H9 (cell line): ENCODE measurements at regions not wholly inside any gene's neighbourhood (a gene's known extent, or its start where the extent isn't known, plus 50 kb on each side); places are given as distances from the start of the nearest gene placed in this dataset.

Experiments used
- DNase-seq: peaks from one replicate; pipeline ENCODE4 v3.0.0-alpha.2; 2017
- H2AFZ ChIP-seq: one replicate; pipeline ENCODE4 v1.6.1; 2013; ENCODE audit warnings: mild to moderate bottlenecking, low read length, control low read depth, moderate library complexity
- H2AK5ac ChIP-seq: 2 replicates; pipeline ENCODE4 v1.6.1; 2013; ENCODE audit warnings: low read length, control low read depth, mixed read lengths; ENCODE audit not compliant: insufficient read length
- H2BK120ac ChIP-seq: one replicate; pipeline ENCODE4 v1.6.1; 2013; ENCODE audit warnings: low read depth, mild to moderate bottlenecking, low read length, control low read depth, inconsistent platforms; ENCODE audit not compliant: poor library complexity, severe bottlenecking
- H2BK12ac ChIP-seq: 2 replicates; pipeline ENCODE4 v1.6.1; 2013; ENCODE audit warnings: low read length, control low read depth, mixed read lengths, low read depth; ENCODE audit not compliant: insufficient read length
- H2BK15ac ChIP-seq: 2 replicates; pipeline ENCODE4 v1.6.1; 2013; ENCODE audit warnings: low read depth, low read length, control low read depth
- H2BK20ac ChIP-seq: one replicate; pipeline ENCODE4 v1.6.1; 2013; ENCODE audit warnings: low read depth, mild to moderate bottlenecking, low read length, control low read depth, inconsistent platforms; ENCODE audit not compliant: poor library complexity, severe bottlenecking
- H2BK5ac ChIP-seq: 2 replicates; pipeline ENCODE4 v1.6.1; 2013; ENCODE audit warnings: low read length, control low read depth, mixed read lengths; ENCODE audit not compliant: insufficient read length
- H3K14ac ChIP-seq: 2 replicates; pipeline ENCODE4 v1.6.1; 2013; ENCODE audit warnings: low read length, control low read depth; ENCODE audit not compliant: insufficient read depth
- H3K18ac ChIP-seq: 2 replicates; pipeline ENCODE4 v1.6.1; 2013; ENCODE audit warnings: low read depth, mild to moderate bottlenecking, mixed read lengths, low read length, control low read depth; ENCODE audit not compliant: insufficient read length
- H3K23ac ChIP-seq: 2 replicates; pipeline ENCODE4 v1.6.1; 2013; ENCODE audit warnings: low read length, control low read depth, mixed read lengths, low read depth; ENCODE audit not compliant: insufficient read length
- H3K23me2 ChIP-seq: 2 replicates; pipeline ENCODE4 v1.6.1; 2013; ENCODE audit warnings: low read depth, mild to moderate bottlenecking, mixed read lengths, low read length, control low read depth; ENCODE audit not compliant: insufficient read length, poor library complexity, severe bottlenecking
- H3K27ac ChIP-seq: 2 replicates; pipeline ENCODE4 v1.5.1; 2013; ENCODE audit warnings: low read length, control low read depth, mixed read lengths, low read depth; ENCODE audit not compliant: insufficient read length
- H3K27me3 ChIP-seq: 2 replicates; pipeline ENCODE4 v1.6.1; 2013; ENCODE audit warnings: low read length, control low read depth, inconsistent platforms; ENCODE audit not compliant: insufficient read depth
- H3K4ac ChIP-seq: 2 replicates; pipeline ENCODE4 v1.6.1; 2013; ENCODE audit warnings: low read depth, mild to moderate bottlenecking, control low read depth, inconsistent platforms, low read length, moderate library complexity
- H3K4me1 ChIP-seq: 2 replicates; pipeline ENCODE4 v1.6.1; 2013; ENCODE audit warnings: low read length, control low read depth, inconsistent platforms; ENCODE audit not compliant: insufficient read depth
- H3K4me2 ChIP-seq: 2 replicates; pipeline ENCODE4 v1.6.1; 2013; ENCODE audit warnings: low read length, control low read depth, mixed read lengths; ENCODE audit not compliant: insufficient read length, insufficient read depth
- H3K56ac ChIP-seq: 2 replicates; pipeline ENCODE4 v1.6.1; 2013; ENCODE audit warnings: low read depth, mild to moderate bottlenecking, mixed read lengths, low read length, control low read depth; ENCODE audit not compliant: insufficient read length
- H3K79me1 ChIP-seq: 2 replicates; pipeline ENCODE4 v1.6.1; 2013; ENCODE audit warnings: low read depth, mild to moderate bottlenecking, moderate library complexity, low read length, control low read depth, inconsistent platforms; ENCODE audit not compliant: insufficient read depth, poor library complexity, severe bottlenecking
- H3K79me2 ChIP-seq: 2 replicates; pipeline ENCODE4 v1.6.1; 2013; ENCODE audit warnings: low read length, control low read depth, inconsistent platforms; ENCODE audit not compliant: insufficient read depth
- H3K9ac ChIP-seq: 2 replicates; pipeline ENCODE4 v1.6.1; 2013; ENCODE audit warnings: low read length, control low read depth, mixed read lengths; ENCODE audit not compliant: insufficient read length; ENCODE audit errors: extremely low read depth
- H3K9me3 ChIP-seq: one replicate; pipeline ENCODE4 v1.6.1; 2013; ENCODE audit warnings: low read depth, low read length, inconsistent platforms; ENCODE audit not compliant: control insufficient read depth
- H3T11ph ChIP-seq: one replicate; pipeline ENCODE4 v1.6.1; 2013; ENCODE audit warnings: mild to moderate bottlenecking, low read length, control low read depth, inconsistent platforms
- H4K20me1 ChIP-seq: one replicate; pipeline ENCODE4 v1.6.1; 2013; ENCODE audit not compliant: control insufficient read depth, insufficient read length, insufficient read depth
- H4K5ac ChIP-seq: 2 replicates; pipeline ENCODE4 v1.6.1; 2013; ENCODE audit warnings: low read depth, mild to moderate bottlenecking, mixed read lengths, low read length, control low read depth; ENCODE audit not compliant: insufficient read length
- H4K8ac ChIP-seq: replicated peaks from 2 replicates; pipeline ENCODE4 v1.6.1; 2013; ENCODE audit warnings: low read length, control low read depth, mixed read lengths, low read depth; ENCODE audit not compliant: insufficient read length
- H4K91ac ChIP-seq: 2 replicates; pipeline ENCODE4 v1.6.1; 2013; ENCODE audit warnings: low read depth, mild to moderate bottlenecking, moderate library complexity, mixed read lengths, low read length, control low read depth; ENCODE audit not compliant: insufficient read length
- H3K27ac Mint-ChIP-seq, 3 experiments: 2 replicates in 2 of 3; 3 replicates in 1 of 3; pipeline ENCODE4 v1.8.0; 2020 to 2021; ENCODE audit warnings: mixed read lengths in 3 of 3, mild to moderate bottlenecking in 1 of 3, moderate library complexity in 1 of 3
- H3K27me3 Mint-ChIP-seq: 2 replicates; pipeline ENCODE4 v1.8.0; 2021; ENCODE audit warnings: low read depth, mild to moderate bottlenecking, moderate library complexity, mixed read lengths
- H3K36me3 Mint-ChIP-seq, 3 experiments: 2 replicates in 2 of 3; 3 replicates in 1 of 3; pipeline ENCODE4 v1.8.0; 2020 to 2021; ENCODE audit warnings: low read depth in 3 of 3, mixed read lengths in 3 of 3; ENCODE audit not compliant: insufficient read depth in 1 of 3
- H3K4me1 Mint-ChIP-seq, 2 experiments: 2 replicates each; pipeline ENCODE4 v1.8.0; 2020; ENCODE audit warnings: mixed read lengths in 2 of 2
- H3K4me3 Mint-ChIP-seq, 2 experiments: 2 replicates in 1 of 2; 3 replicates in 1 of 2; pipeline ENCODE4 v1.8.0; 2020 to 2021; ENCODE audit warnings: mild to moderate bottlenecking in 2 of 2, mixed read lengths in 2 of 2, moderate library complexity in 1 of 2
- H3K9me3 Mint-ChIP-seq, 2 experiments: 2 replicates in 1 of 2; 3 replicates in 1 of 2; pipeline ENCODE4 v1.8.0; 2020; ENCODE audit warnings: mild to moderate bottlenecking in 2 of 2, mixed read lengths in 2 of 2, moderate library complexity in 1 of 2
- WGBS: extraction: QIAGEN DNeasy Blood & Tissue Kit; methylation state at CpG from one replicate; pipeline ENCODE4 v1.1.7; 2013; ENCODE audit warnings: missing lambda C conversion rate, low lambda C conversion rate, mixed read lengths; ENCODE audit not compliant: insufficient read length; ENCODE audit errors: extremely low coverage; 5-methylcytosine and 5-hydroxymethylcytosine counted together
- TF ChIP-seq, protein P1 (sequence below): fragments of 200-600 bp; sonication (generic); conservative IDR thresholded peaks from 3 replicates; pipeline ENCODE4 v1.8.0; 2021; ENCODE audit warnings: antibody characterized with exemption, mild to moderate bottlenecking

DNA sequence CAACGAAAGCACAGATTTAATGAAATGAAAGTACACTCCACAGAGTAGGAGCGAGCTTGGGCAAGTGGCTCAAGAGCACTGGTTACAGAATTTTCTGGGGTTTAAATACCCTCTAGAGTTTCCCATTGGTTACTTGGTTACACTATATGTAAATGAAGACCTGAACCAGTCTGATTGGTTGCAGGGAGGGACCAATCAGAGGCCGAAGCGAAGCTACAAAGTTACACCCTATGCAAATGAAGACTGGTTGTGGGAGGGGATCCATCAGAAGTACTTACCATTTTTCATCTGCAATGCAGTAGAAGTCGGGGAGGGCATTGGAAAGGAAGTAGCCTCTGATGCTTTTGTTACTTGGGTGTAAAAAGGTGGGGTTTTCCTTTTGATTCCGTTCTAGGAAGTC lies 132.0 kb downstream of the PMP22 start:
- H3K27me3 ChIP-seq: no peaks in the 10 kb centered on the region
- H2AK5ac ChIP-seq: no peak overlapping the region
- H3K9ac ChIP-seq: no peak overlapping the region
- no peaks in the 10 kb centered on the region for H4K20me1 ChIP-seq
- no peak overlapping the region for H3K4ac ChIP-seq
- no peak overlapping the region for H4K8ac ChIP-seq
- no peak for DNase-seq
- H2AFZ ChIP-seq: no peak overlapping the region
- TF ChIP-seq, protein P1, sequence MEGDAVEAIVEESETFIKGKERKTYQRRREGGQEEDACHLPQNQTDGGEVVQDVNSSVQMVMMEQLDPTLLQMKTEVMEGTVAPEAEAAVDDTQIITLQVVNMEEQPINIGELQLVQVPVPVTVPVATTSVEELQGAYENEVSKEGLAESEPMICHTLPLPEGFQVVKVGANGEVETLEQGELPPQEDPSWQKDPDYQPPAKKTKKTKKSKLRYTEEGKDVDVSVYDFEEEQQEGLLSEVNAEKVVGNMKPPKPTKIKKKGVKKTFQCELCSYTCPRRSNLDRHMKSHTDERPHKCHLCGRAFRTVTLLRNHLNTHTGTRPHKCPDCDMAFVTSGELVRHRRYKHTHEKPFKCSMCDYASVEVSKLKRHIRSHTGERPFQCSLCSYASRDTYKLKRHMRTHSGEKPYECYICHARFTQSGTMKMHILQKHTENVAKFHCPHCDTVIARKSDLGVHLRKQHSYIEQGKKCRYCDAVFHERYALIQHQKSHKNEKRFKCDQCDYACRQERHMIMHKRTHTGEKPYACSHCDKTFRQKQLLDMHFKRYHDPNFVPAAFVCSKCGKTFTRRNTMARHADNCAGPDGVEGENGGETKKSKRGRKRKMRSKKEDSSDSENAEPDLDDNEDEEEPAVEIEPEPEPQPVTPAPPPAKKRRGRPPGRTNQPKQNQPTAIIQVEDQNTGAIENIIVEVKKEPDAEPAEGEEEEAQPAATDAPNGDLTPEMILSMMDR: no peak
- no peak overlapping the region for H2BK120ac ChIP-seq
- Mint-ChIP-seq H3K9me3 (peaks cover 0 to 13% of the 10 kb centered on the region in 2 experiments; a peak in 3 of 5 replicates), H3K36me3 (peaks cover 0 to 10% (median 0%) of the 10 kb centered on the region in 3 experiments; a peak in 3 of 7 replicates), H3K27ac (no peak overlapping the region), H3K27me3 (no peaks in the 10 kb centered on the region; the same call in 1 of the 2 replicates), H3K4me1 (no peaks in the 10 kb centered on the region), H3K4me3 (no peak overlapping the region; a peak in 1 of 5 replicates)
- no CpG with 5 or more reads among the region's 6 CpGs for WGBS
- H3K4me1 ChIP-seq: no peaks in the 10 kb centered on the region
- H3K56ac ChIP-seq: no peak overlapping the region
- no peak overlapping the region for H3K18ac ChIP-seq
- H3K4me2 ChIP-seq: no peak overlapping the region
- no peaks in the 10 kb centered on the region for H3K79me1 ChIP-seq
- H3K9me3 ChIP-seq: peaks cover 5% of the 10 kb centered on the region
- no peak overlapping the region for H2BK20ac ChIP-seq
- no peak overlapping the region for H3T11ph ChIP-seq
- no peak overlapping the region for H2BK5ac ChIP-seq
- H2BK15ac ChIP-seq: no peak overlapping the region
- H3K27ac ChIP-seq: no peak overlapping the region
- H3K14ac ChIP-seq: no peak overlapping the region
- H4K91ac ChIP-seq: no peak overlapping the region
- no peak overlapping the region for H2BK12ac ChIP-seq
- no peak overlapping the region for H3K23ac ChIP-seq
- H4K5ac ChIP-seq: no peak overlapping the region
- H3K23me2 ChIP-seq: no peaks in the 10 kb centered on the region
- H3K79me2 ChIP-seq: no peaks in the 10 kb centered on the region
